HG03521 (cell line): ENCODE measurements at regions not wholly inside any gene's neighbourhood (a gene's known extent, or its start where the extent isn't known, plus 50 kb on each side); places are given as distances from the start of the nearest gene placed in this dataset.
"Not testable (repeated sequence)": the region's sequence is repeated elsewhere in the genome, so short reads cannot be mapped to it uniquely, and the experiment has no call there.

ENCODE experiments used
- ATAC-seq: cut with Tn5 transposase; IDR thresholded peaks from one replicate; pipeline ENCODE4 v1.9.1; 2021; ENCODE audit warnings: mild to moderate bottlenecking, moderate library complexity; ENCODE audit not compliant: unreplicated experiment

GRCh38 chr4:29117231-29117722 is 1602.9 kb upstream of the PCDH7 start:
- not testable (repeated sequence) for ATAC-seq

DNA sequence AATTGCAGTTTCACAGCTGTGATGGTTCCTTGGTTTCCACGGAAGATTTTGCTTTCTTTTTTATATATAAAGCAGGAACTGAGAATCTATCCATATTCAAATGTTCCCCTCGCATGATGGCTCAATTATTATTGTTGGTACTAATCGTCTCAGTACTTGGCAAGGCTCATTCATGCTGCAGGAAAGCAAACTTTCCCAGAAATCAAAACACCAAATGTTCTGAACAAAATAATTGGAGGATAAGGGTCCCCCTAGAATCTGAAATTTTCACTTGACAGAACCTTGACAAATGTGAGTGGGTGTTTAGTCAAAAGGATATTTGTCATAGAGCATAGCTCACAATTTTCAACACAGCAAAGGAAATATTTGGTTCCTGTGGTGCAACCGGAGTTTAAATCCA is 1598.6 kb upstream of the PCDH7 start:
- ATAC-seq, result no peak

GRCh38 chr4:29128810-29129209 is 1591.4 kb upstream of the PCDH7 start:
- ATAC-seq, result no peak

DNA sequence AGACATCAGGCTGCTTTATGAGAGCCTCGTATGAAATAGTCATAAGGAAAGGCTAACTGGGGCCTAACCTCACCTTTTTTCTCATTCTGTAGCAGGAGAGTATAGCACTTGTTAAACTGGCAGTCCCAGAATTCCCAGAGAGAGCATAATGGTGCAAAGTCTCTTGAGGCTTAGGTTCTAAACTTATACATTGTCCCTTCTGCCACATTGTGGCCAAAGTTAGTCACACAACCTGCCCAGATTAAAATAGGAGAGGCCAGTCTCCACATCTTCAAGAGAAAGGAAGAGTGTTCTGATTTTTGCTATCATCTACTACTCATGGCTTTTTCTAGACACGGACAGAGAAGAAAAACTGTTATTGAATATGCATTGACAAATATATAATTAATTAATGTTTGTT is 1588.9 kb upstream of the PCDH7 start:
- ATAC-seq, result no peak

DNA sequence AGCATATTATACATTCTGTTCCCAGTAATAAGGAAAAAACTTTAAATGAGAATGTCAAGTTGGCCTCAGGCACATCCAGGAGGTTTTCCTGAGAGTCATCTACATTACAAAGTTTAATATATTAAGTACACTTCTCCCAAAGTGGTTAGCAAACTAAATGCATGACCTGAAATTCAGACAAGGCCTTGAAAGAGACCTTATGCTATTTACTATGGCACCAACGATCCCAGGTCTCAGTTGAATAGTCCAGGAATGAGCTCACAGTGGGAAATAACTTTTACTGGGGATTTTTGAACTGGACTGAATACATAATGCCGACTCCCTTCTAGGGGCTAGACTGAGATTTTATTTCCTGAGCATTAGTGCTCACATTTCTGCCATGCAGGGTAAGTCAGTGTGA is 1577.5 kb upstream of the PCDH7 start:
- ATAC-seq, result no peak

- ATAC-seq, result no peak
Observed at GRCh38 chr4:29151584-29151983, 1568.6 kb upstream of the PCDH7 start.

GRCh38 chr4:29153642-29154041 is 1566.5 kb upstream of the PCDH7 start:
- ATAC-seq, result no peak

DNA sequence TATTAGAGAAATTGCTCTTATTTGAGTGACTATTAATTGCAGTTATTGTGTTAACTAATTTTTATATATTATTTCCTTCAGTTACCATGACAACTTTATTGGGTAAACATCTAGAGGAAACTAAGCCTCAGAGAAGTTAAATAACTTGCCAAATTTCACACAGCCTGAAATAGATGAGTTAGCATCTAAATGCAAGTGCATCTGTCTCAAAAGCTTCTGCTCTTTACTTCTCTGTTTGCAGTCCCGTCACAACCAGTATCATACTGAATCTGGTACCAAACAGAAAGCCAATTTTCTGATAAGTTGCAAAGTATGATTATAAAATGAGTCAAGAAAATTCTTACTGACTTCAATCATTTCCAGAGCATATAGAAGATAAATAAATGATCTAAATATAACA is 1544.9 kb upstream of the PCDH7 start:
- no peak for ATAC-seq

GRCh38 chr4:29199025-29199424 is 1521.1 kb upstream of the PCDH7 start:
- ATAC-seq, result no peak

DNA sequence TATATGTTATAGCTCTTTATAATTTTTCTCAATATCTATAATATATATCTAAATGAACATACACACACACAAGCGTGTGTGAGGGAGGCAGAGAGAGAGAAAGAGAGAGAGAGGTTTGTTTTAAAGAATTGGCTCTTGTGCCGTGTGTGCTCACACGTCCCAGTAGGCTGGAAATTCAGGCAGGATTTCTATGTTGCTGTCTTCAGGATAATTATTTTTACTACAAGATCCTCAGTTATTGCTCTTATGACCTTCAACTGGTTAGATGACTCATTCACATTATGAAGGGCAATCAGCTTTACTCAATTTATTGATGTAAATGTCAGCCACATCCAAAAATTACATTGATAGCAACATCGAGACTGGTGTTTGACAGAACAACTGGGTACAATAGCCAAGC is 1520.7 kb upstream of the PCDH7 start:
- no peak for ATAC-seq

- ATAC-seq, result no peak
Observed at GRCh38 chr4:29213020-29213419, 1507.1 kb upstream of the PCDH7 start.

DNA sequence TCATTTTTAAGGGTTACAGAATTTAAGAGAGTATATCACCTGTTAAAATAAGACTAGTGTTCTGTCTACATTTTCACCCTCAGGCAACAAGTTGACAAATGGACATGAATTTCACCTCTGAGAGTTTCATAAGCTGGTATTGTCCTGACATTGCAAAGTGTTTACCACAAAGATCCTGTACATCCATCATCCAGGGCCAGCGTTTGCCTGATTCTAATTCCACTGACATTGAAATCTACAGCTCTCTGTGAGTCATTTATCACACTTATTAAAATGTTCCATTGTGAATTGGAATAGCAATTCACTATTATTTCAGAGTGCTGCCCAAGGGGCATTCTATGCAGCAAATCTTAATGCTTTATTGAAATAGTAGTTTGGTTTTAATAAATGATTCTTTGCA is 1499.4 kb upstream of the PCDH7 start:
- no peak for ATAC-seq

GRCh38 chr4:29224911-29225310 is 1495.3 kb upstream of the PCDH7 start:
- ATAC-seq, result no peak

DNA sequence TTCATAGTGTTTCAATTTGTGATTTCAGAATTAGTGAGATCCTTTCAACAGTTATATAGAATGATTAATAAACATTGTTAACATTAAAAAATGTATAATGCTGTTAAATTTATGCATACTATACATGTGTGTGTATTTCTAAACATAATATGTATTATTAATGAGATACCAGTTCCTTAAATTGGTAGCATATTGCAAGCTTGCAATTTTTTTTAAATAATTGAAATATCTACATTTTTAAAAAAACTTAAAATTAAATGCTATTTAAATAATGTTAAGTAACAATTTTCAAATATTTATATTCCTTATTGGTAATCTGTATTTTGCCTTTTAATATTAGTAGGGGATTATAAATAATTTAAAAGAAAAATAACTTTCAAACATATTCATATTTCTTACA is 1479.5 kb upstream of the PCDH7 start:
- no peak for ATAC-seq

DNA sequence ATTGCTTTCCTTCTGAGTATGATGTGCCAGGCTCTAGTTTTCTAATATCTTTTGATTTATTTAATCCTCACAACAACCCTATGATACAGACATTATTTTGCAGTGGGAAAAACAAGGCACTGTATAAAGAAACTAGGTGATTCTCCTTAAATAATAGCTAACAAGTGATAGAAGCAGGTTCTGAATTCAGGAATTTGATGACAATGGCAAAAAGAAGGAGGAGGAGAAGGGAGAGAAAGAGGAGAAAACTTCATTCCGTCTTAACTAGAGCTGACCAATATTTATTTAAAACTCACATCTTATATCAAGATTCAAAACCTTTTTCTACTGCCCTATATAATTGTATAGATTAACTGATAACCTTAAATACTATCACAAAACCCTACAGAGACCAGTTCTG is 1477.1 kb upstream of the PCDH7 start:
- ATAC-seq, result no peak

DNA sequence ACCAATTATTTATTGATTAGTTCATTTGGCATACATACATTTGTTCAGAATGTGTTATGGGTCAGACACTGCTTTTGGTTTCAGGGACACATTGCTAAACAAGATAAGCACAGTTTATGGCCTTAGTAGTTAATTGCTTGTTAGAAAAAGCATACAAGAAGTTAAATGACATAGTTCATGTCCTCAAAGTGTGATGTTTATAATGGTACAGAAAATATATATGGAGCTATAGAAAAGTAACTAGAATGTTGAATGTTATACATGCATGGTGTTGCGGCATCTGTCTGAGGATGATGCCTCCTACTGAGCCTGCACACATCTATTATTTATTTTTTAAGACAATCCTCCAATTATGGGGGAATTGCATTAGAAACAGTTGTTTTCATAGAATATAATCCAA is 1476.3 kb upstream of the PCDH7 start:
- ATAC-seq, result no peak

- no peak for ATAC-seq
Observed at GRCh38 chr4:29259556-29259955, 1460.6 kb upstream of the PCDH7 start.

DNA sequence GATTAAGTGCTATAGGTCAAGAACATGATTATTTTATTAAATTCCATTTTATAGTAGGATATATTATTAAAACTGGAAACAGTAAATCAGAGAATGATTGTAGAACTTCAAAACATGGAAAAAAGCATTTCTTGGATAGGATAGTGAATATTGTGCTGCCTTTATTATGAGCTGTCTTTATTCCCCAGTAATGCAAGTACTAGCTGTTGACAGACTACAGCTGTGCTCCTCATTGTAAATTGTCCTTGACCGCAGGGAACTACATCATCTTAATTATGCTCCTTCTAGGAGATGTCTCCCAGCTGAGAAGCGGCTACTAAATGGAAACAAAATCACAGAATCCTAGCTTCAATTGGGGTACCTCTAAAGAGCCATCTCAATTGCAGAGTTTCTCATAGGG is 1457.2 kb upstream of the PCDH7 start:
- no peak for ATAC-seq

DNA sequence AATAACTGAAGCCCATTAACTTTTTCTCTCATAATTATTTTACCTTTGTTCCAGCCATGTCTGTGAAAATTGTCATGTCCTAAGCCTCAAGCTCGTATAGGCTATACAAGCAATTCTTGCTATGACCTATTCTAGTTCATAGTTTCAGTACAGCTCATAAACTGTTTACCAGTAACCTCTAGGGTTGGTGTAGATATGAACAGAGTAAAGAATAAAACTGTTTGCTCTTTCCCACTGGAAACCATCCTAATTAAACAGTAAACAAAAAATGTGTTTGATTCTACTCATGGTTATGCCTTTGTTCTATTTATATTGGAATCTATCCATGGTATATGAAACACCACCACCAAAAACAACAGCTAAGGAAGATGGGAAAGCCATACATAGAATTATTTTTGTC is 1444.0 kb upstream of the PCDH7 start:
- no peak for ATAC-seq

GRCh38 chr4:29277381-29277780 is 1442.8 kb upstream of the PCDH7 start:
- ATAC-seq, result no peak

DNA sequence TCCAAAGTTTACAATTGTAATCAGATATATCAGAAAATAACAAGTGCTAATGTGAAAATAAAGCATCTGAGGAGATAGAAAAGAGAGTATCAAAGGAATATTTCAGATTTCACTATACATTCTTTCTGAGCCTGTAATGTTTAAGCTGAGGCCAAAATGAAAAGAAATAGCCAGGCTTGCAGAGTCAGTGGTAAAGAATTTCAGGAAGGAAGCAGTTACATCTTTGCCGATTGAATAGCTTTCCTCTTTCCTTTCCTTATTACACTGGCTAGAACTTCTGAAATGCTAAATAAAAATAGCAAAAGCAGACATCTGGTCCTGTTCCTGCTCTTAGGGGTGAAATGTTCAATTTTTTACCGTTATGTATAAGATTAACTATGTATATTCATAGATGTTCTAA is 1441.6 kb upstream of the PCDH7 start:
- no peak for ATAC-seq

- ATAC-seq, result no peak
Observed at GRCh38 chr4:29289118-29289517, 1431.1 kb upstream of the PCDH7 start.

DNA sequence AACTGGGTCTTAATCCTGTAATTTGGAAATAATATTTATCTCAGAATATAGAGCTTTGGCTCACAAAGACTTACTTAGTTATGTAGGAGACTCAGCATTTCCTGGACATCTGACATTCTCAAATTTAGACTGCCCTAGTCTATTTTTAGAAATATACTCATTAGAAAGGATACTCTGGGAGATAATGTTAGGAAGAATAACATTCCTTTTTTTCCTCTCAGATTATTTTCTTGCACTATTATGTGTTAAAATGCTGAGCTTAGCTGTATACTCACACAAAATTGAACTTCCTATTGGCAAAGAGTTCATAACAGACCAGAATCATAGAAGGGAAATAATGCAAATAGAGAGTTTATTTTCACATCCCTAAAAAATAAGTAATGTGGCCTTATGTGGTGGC is 1424.9 kb upstream of the PCDH7 start:
- ATAC-seq, result no peak

DNA sequence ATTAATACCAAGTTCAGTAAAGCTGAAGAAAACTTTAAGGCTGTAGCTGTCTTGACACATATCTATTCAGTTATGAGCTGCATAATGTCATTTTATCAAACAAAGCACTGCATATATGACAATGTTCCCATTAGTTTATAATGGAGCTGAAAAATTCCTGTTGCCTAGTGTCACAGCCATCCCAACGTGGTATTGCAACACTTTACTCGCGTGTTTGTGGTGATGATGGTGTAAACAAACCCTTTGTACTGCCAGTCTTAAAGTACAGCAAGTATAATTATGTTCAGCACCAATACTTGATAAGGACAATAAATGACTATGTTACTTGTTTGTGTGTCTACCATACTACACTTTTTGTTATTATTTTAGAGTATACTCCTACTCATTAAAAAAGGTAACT is 1415.6 kb upstream of the PCDH7 start:
- no peak for ATAC-seq
